ENCODE measurements at regions not wholly inside any gene's neighbourhood (a gene's known extent, or its start where the extent isn't known, plus 50 kb on each side); places are given as distances from the start of the nearest gene placed in this dataset.

DNA sequence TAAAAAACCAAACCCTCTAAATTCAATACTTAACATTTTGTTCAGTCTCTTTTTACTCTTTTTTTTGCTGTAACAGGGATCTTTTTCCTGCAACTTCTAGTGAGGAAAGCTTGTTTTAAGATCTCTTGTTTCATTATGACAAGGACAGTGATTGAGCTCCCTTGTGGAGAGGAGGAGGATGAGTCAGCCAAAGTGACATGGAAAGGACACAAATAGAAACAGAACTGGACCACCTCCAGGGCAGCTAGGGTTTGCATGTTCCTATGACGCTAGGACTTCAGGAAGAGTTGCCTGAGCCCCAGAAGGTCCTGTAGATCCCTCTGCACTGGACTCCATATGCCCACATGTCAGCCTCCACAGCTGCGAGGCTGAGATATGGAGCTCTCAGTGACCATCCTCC lies 212.6 kb upstream of the FAM78B start:
- H3K27me3 Mint-ChIP-seq (ENCODE audit: low read depth), result peaks cover 22% of the 10 kb centered on the region
- Histone ChIP-seq H3K27ac (ENCODE audit: insufficient read length, low read depth, low read length) (no peak overlapping the region), H4K5ac (ENCODE audit: insufficient read length, low read depth, low read length) (no peak overlapping the region), H3K4ac (ENCODE audit: low read depth, low read length) (no peak overlapping the region), H2BK12ac (ENCODE audit: insufficient read length, low read depth, low read length) (no peak overlapping the region), H3T11ph (ENCODE audit: low read length) (no peak overlapping the region), H4K8ac (replicated peaks; ENCODE audit: insufficient read length, low read depth, low read length) (no peak overlapping the region), H2BK5ac (ENCODE audit: insufficient read length, low read length) (no peak overlapping the region), H3K9me3 (ENCODE audit: control insufficient read depth, low read depth, low read length) (no peaks in the 10 kb centered on the region), H3K18ac (ENCODE audit: insufficient read length, low read depth, low read length) (no peak overlapping the region), H3K4me2 (ENCODE audit: insufficient read depth, insufficient read length, low read length) (no peak overlapping the region), H3K27me3 (ENCODE audit: insufficient read depth, low read length) (no peaks in the 10 kb centered on the region), H3K4me1 (ENCODE audit: insufficient read depth, low read length) (peaks cover 2% of the 10 kb centered on the region; the same call in 1 of the 2 replicates), H2AK5ac (ENCODE audit: insufficient read length, low read length) (no peak overlapping the region), H3K9ac (ENCODE audit: extremely low read depth, insufficient read length, low read length) (no peak overlapping the region), H4K20me1 (ENCODE audit: control insufficient read depth, insufficient read depth, insufficient read length) (no peaks in the 10 kb centered on the region), H2BK120ac (ENCODE audit: low read depth, low read length, poor library complexity, severe bottlenecking) (no peak overlapping the region), H2AFZ (ENCODE audit: low read length) (no peak overlapping the region), H3K14ac (ENCODE audit: insufficient read depth, low read length) (no peak overlapping the region), H3K23ac (ENCODE audit: insufficient read length, low read depth, low read length) (no peak overlapping the region), H2BK15ac (ENCODE audit: low read depth, low read length) (no peak overlapping the region), H3K23me2 (ENCODE audit: insufficient read length, low read depth, low read length, poor library complexity, severe bottlenecking) (no peaks in the 10 kb centered on the region), H4K91ac (ENCODE audit: insufficient read length, low read depth, low read length) (no peak overlapping the region), H3K79me1 (ENCODE audit: insufficient read depth, low read depth, low read length, poor library complexity, severe bottlenecking) (no peaks in the 10 kb centered on the region), H3K56ac (ENCODE audit: insufficient read length, low read depth, low read length) (no peak overlapping the region), H2BK20ac (ENCODE audit: low read depth, low read length, poor library complexity, severe bottlenecking) (no peak overlapping the region), H3K79me2 (ENCODE audit: insufficient read depth, low read length) (no peaks in the 10 kb centered on the region)
- H3K9me3 Mint-ChIP-seq, result no peaks in the 10 kb centered on the region
- no peak overlapping the region for H3K27ac Mint-ChIP-seq
- H3K36me3 Mint-ChIP-seq (ENCODE audit: insufficient read depth in 1 of 3, low read depth in 3 of 3), result no peaks in the 10 kb centered on the region
- peaks cover 23 to 25% of the 10 kb centered on the region in 2 experiments for H3K4me1 Mint-ChIP-seq
- H3K4me3 Mint-ChIP-seq, result no peak overlapping the region
- TF ChIP-seq, protein P1, sequence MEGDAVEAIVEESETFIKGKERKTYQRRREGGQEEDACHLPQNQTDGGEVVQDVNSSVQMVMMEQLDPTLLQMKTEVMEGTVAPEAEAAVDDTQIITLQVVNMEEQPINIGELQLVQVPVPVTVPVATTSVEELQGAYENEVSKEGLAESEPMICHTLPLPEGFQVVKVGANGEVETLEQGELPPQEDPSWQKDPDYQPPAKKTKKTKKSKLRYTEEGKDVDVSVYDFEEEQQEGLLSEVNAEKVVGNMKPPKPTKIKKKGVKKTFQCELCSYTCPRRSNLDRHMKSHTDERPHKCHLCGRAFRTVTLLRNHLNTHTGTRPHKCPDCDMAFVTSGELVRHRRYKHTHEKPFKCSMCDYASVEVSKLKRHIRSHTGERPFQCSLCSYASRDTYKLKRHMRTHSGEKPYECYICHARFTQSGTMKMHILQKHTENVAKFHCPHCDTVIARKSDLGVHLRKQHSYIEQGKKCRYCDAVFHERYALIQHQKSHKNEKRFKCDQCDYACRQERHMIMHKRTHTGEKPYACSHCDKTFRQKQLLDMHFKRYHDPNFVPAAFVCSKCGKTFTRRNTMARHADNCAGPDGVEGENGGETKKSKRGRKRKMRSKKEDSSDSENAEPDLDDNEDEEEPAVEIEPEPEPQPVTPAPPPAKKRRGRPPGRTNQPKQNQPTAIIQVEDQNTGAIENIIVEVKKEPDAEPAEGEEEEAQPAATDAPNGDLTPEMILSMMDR (conservative IDR thresholded peaks at IDR 0.05), result no peak
- DNase-seq, result no peak
- no CpG with 5 or more reads among the region's 2 CpGs for WGBS (ENCODE audit: extremely low coverage, insufficient read length, low lambda C conversion rate)

All from H9 (cell line).